ENCODE measurements at regions not wholly inside any gene's neighbourhood (a gene's known extent, or its start where the extent isn't known, plus 50 kb on each side); places are given as distances from the start of the nearest gene placed in this dataset.

DNA sequence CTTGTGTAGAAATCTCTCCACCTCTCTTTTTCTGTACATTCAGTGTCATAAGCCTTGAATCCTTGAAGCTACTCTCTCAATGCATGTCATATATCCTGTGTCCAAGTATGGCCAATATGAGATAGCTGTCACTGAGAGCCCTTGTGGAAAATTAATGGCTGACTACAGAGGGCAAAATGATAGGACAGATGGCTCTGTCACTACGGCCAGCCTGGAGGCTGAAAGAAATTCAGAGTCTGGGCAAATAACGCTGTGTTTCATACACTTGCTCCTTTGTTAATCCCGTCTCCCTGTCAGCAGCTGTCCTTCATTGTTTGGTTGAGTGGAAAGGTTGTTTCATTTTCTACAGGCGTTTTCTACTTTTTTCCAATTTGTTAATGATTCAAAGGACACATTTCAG, 70.4 kb upstream of the VGLL2 start:
- TF ChIP-seq POLR2A (IDR thresholded peaks at IDR 0.05) (no peak), CTCF (IDR thresholded peaks at IDR 0.05) (no peak), POLR2AphosphoS5 (IDR thresholded peaks at IDR 0.05) (no peak)
